Activated naive CD8-positive, alpha-beta T cell treated with anti-CD3 and anti-CD28 coated beads for 36 hours (primary cell): ENCODE measurements at regions not wholly inside any gene's neighbourhood (a gene's known extent, or its start where the extent isn't known, plus 50 kb on each side); places are given as distances from the start of the nearest gene placed in this dataset.
"Not testable (repeated sequence)": the region's sequence is repeated elsewhere in the genome, so short reads cannot be mapped to it uniquely, and the experiment has no call there.

Experiments used
- DNase-seq: peaks from one replicate; pipeline ENCODE4 v3.0.0; 2021
- H3K27ac Mint-ChIP-seq: one replicate; pipeline ENCODE4 v1.8.0; 2022; ENCODE audit warnings: mild to moderate bottlenecking, moderate library complexity, mixed read lengths
- H3K27me3 Mint-ChIP-seq: one replicate; pipeline ENCODE4 v1.8.0; 2022; ENCODE audit warnings: mild to moderate bottlenecking, mixed read lengths
- H3K36me3 Mint-ChIP-seq: one replicate; pipeline ENCODE4 v1.8.0; 2021; ENCODE audit warnings: mild to moderate bottlenecking, mixed read lengths
- H3K4me1 Mint-ChIP-seq: one replicate; pipeline ENCODE4 v1.8.0; 2021; ENCODE audit warnings: mixed read lengths
- H3K4me3 Mint-ChIP-seq: one replicate; pipeline ENCODE4 v1.8.0; 2022; ENCODE audit warnings: mild to moderate bottlenecking, moderate library complexity, mixed read lengths
- H3K9me3 Mint-ChIP-seq: one replicate; pipeline ENCODE4 v1.8.0; 2022; ENCODE audit warnings: mixed read lengths

GRCh38 chr4:159856451-159856850 lies 753.6 kb downstream of the RAPGEF2 start:
- Mint-ChIP-seq H3K36me3 (no peaks in the 10 kb centered on the region), H3K27me3 (no peaks in the 10 kb centered on the region), H3K27ac (no peak overlapping the region), H3K9me3 (no peaks in the 10 kb centered on the region), H3K4me3 (no peak overlapping the region), H3K4me1 (no peaks in the 10 kb centered on the region)
- DNase-seq: no peak

- Mint-ChIP-seq H3K36me3 (no peaks in the 10 kb centered on the region), H3K27me3 (no peaks in the 10 kb centered on the region), H3K4me1 (no peaks in the 10 kb centered on the region), H3K4me3 (no peak overlapping the region), H3K27ac (no peak overlapping the region), H3K9me3 (no peaks in the 10 kb centered on the region)
- DNase-seq: no peak
These were observed 756.8 kb downstream of the RAPGEF2 start for GRCh38 chr4:159859656-159860148.

- Mint-ChIP-seq H3K27ac (no peak overlapping the region), H3K36me3 (no peaks in the 10 kb centered on the region)
These were observed 758.1 kb downstream of the RAPGEF2 start for GRCh38 chr4:159860945-159861344.

GRCh38 chr4:159864337-159864736 lies 761.5 kb downstream of the RAPGEF2 start:
- H3K36me3 Mint-ChIP-seq: no peaks in the 10 kb centered on the region
- H3K4me3 Mint-ChIP-seq: no peak overlapping the region
- H3K9me3 Mint-ChIP-seq: no peaks in the 10 kb centered on the region
- DNase-seq: no peak
- H3K27ac Mint-ChIP-seq: no peak overlapping the region
- no peaks in the 10 kb centered on the region for H3K27me3 Mint-ChIP-seq
- H3K4me1 Mint-ChIP-seq: no peaks in the 10 kb centered on the region

More at GRCh38 chr4:159860945-159861344, 758.1 kb downstream of the RAPGEF2 start:
- H3K4me3 Mint-ChIP-seq: no peak overlapping the region
- H3K9me3 Mint-ChIP-seq: no peaks in the 10 kb centered on the region
- H3K4me1 Mint-ChIP-seq: no peaks in the 10 kb centered on the region
- H3K27me3 Mint-ChIP-seq: no peaks in the 10 kb centered on the region
- DNase-seq: no peak

- Mint-ChIP-seq H3K4me1 (no peaks in the 10 kb centered on the region), H3K27me3 (no peaks in the 10 kb centered on the region), H3K27ac (no peak overlapping the region), H3K4me3 (no peak overlapping the region), H3K9me3 (no peaks in the 10 kb centered on the region), H3K36me3 (no peaks in the 10 kb centered on the region)
- DNase-seq: no peak
These were observed 764.8 kb downstream of the RAPGEF2 start for GRCh38 chr4:159867673-159868072.

- H3K27me3 Mint-ChIP-seq, H3K4me1 Mint-ChIP-seq, H3K4me3 Mint-ChIP-seq, H3K27ac Mint-ChIP-seq, H3K9me3 Mint-ChIP-seq, H3K36me3 Mint-ChIP-seq, DNase-seq: not testable (repeated sequence)
These were observed 766.1 kb downstream of the RAPGEF2 start for GRCh38 chr4:159868936-159869335.

- no peak for DNase-seq
- no peaks in the 10 kb centered on the region for H3K36me3 Mint-ChIP-seq
- no peaks in the 10 kb centered on the region for H3K4me1 Mint-ChIP-seq
- peaks cover 10% of the 10 kb centered on the region for H3K9me3 Mint-ChIP-seq
- H3K27ac Mint-ChIP-seq: no peak overlapping the region
- no peak overlapping the region for H3K4me3 Mint-ChIP-seq
- H3K27me3 Mint-ChIP-seq: no peaks in the 10 kb centered on the region
These were observed 768.3 kb downstream of the RAPGEF2 start for GRCh38 chr4:159871141-159871540.

GRCh38 chr4:159881158-159881557 lies 778.3 kb downstream of the RAPGEF2 start:
- H3K9me3 Mint-ChIP-seq: peaks cover 4% of the 10 kb centered on the region
- DNase-seq: no peak
- H3K36me3 Mint-ChIP-seq: no peaks in the 10 kb centered on the region
- no peak overlapping the region for H3K27ac Mint-ChIP-seq
- H3K27me3 Mint-ChIP-seq: no peaks in the 10 kb centered on the region
- no peaks in the 10 kb centered on the region for H3K4me1 Mint-ChIP-seq
- no peak overlapping the region for H3K4me3 Mint-ChIP-seq

GRCh38 chr4:159884989-159885388 lies 782.1 kb downstream of the RAPGEF2 start:
- no peak overlapping the region for H3K4me3 Mint-ChIP-seq
- H3K9me3 Mint-ChIP-seq: peaks cover 1% of the 10 kb centered on the region
- no peaks in the 10 kb centered on the region for H3K4me1 Mint-ChIP-seq
- no peaks in the 10 kb centered on the region for H3K36me3 Mint-ChIP-seq
- DNase-seq: no peak
- no peak overlapping the region for H3K27ac Mint-ChIP-seq
- no peaks in the 10 kb centered on the region for H3K27me3 Mint-ChIP-seq

GRCh38 chr4:159899596-159899995 lies 796.7 kb downstream of the RAPGEF2 start:
- no peak for DNase-seq
- no peaks in the 10 kb centered on the region for H3K36me3 Mint-ChIP-seq
- H3K9me3 Mint-ChIP-seq: no peaks in the 10 kb centered on the region
- no peak overlapping the region for H3K4me3 Mint-ChIP-seq
- no peaks in the 10 kb centered on the region for H3K27me3 Mint-ChIP-seq
- H3K4me1 Mint-ChIP-seq: no peaks in the 10 kb centered on the region
- H3K27ac Mint-ChIP-seq: no peak overlapping the region

GRCh38 chr4:159900562-159900961 lies 797.7 kb downstream of the RAPGEF2 start:
- no peak for DNase-seq
- Mint-ChIP-seq H3K4me3 (no peak overlapping the region), H3K27me3 (no peaks in the 10 kb centered on the region), H3K36me3 (no peaks in the 10 kb centered on the region), H3K27ac (no peak overlapping the region), H3K4me1 (no peaks in the 10 kb centered on the region), H3K9me3 (no peaks in the 10 kb centered on the region)

GRCh38 chr4:159902648-159903047 lies 799.8 kb downstream of the RAPGEF2 start:
- no peak overlapping the region for H3K27ac Mint-ChIP-seq
- no peak for DNase-seq
- no peaks in the 10 kb centered on the region for H3K27me3 Mint-ChIP-seq
- H3K36me3 Mint-ChIP-seq: no peaks in the 10 kb centered on the region
- no peaks in the 10 kb centered on the region for H3K4me1 Mint-ChIP-seq
- H3K9me3 Mint-ChIP-seq: no peaks in the 10 kb centered on the region
- H3K4me3 Mint-ChIP-seq: no peak overlapping the region

GRCh38 chr4:159904906-159905305 lies 802.0 kb downstream of the RAPGEF2 start:
- DNase-seq: no peak
- no peak overlapping the region for H3K27ac Mint-ChIP-seq
- no peaks in the 10 kb centered on the region for H3K36me3 Mint-ChIP-seq

GRCh38 chr4:159906051-159906450 lies 803.2 kb downstream of the RAPGEF2 start:
- no peaks in the 10 kb centered on the region for H3K9me3 Mint-ChIP-seq
- H3K27ac Mint-ChIP-seq: no peak overlapping the region
- no peaks in the 10 kb centered on the region for H3K4me1 Mint-ChIP-seq
- H3K4me3 Mint-ChIP-seq: no peak overlapping the region
- no peaks in the 10 kb centered on the region for H3K27me3 Mint-ChIP-seq
- no peaks in the 10 kb centered on the region for H3K36me3 Mint-ChIP-seq
- no peak for DNase-seq

More at GRCh38 chr4:159904906-159905305, 802.0 kb downstream of the RAPGEF2 start:
- no peaks in the 10 kb centered on the region for H3K27me3 Mint-ChIP-seq
- H3K4me1 Mint-ChIP-seq: no peaks in the 10 kb centered on the region
- H3K4me3 Mint-ChIP-seq: no peak overlapping the region
- H3K9me3 Mint-ChIP-seq: no peaks in the 10 kb centered on the region

- H3K4me3 Mint-ChIP-seq: no peak overlapping the region
- no peak for DNase-seq
- H3K27ac Mint-ChIP-seq: no peak overlapping the region
- H3K36me3 Mint-ChIP-seq: no peaks in the 10 kb centered on the region
- no peaks in the 10 kb centered on the region for H3K4me1 Mint-ChIP-seq
- H3K27me3 Mint-ChIP-seq: no peaks in the 10 kb centered on the region
- H3K9me3 Mint-ChIP-seq: no peaks in the 10 kb centered on the region
These were observed 803.6 kb downstream of the RAPGEF2 start for GRCh38 chr4:159906517-159906916.

GRCh38 chr4:159910721-159911120 lies 807.8 kb downstream of the RAPGEF2 start:
- H3K27ac Mint-ChIP-seq: no peak overlapping the region
- no peaks in the 10 kb centered on the region for H3K36me3 Mint-ChIP-seq
- no peak overlapping the region for H3K4me3 Mint-ChIP-seq
- no peak for DNase-seq
- no peaks in the 10 kb centered on the region for H3K9me3 Mint-ChIP-seq
- H3K27me3 Mint-ChIP-seq: no peaks in the 10 kb centered on the region
- no peaks in the 10 kb centered on the region for H3K4me1 Mint-ChIP-seq

- Mint-ChIP-seq H3K27ac (no peak overlapping the region), H3K4me1 (no peaks in the 10 kb centered on the region), H3K4me3 (no peak overlapping the region), H3K9me3 (peaks cover 19% of the 10 kb centered on the region), H3K36me3 (no peaks in the 10 kb centered on the region), H3K27me3 (no peaks in the 10 kb centered on the region)
- no peak for DNase-seq
These were observed 819.2 kb downstream of the RAPGEF2 start for GRCh38 chr4:159922119-159922518.
